Fibroblast of lung (primary cell): ENCODE measurements at regions not wholly inside any gene's neighbourhood (a gene's known extent, or its start where the extent isn't known, plus 50 kb on each side); places are given as distances from the start of the nearest gene placed in this dataset.
A peak's percentile ranks its signal among the peaks of the same experiment; 100 is the strongest.

Experiments
- DNase-seq, 2 donors: peaks; one replicate each; pipeline versions ENCODE4 v3.0.0 to v3.0.0-alpha.2; 2010; ENCODE audit warnings: low read depth in 2 of 2
- H2AFZ ChIP-seq: 2 replicates; pipeline ENCODE4 v1.5.1; 2012; ENCODE audit warnings: low read length, control low read depth, inconsistent platforms
- H3K27ac ChIP-seq: 2 replicates; pipeline ENCODE4 v1.5.1; 2011; ENCODE audit warnings: low read length, control low read depth; ENCODE audit not compliant: insufficient read depth
- H3K27me3 ChIP-seq: 2 replicates; pipeline ENCODE4 v1.5.1; 2011; ENCODE audit warnings: mild to moderate bottlenecking, low read length; ENCODE audit not compliant: control insufficient read depth, insufficient read depth
- H3K36me3 ChIP-seq: 2 replicates; pipeline ENCODE4 v1.5.1; 2011; ENCODE audit warnings: low read length; ENCODE audit not compliant: control insufficient read depth, insufficient read depth
- H3K4me1 ChIP-seq: 2 replicates; pipeline ENCODE4 v1.5.1; 2011; ENCODE audit warnings: low read length; ENCODE audit not compliant: control insufficient read depth, insufficient read depth; ENCODE audit errors: extremely low read depth
- H3K4me2 ChIP-seq: 2 replicates; pipeline ENCODE4 v1.5.1; 2011; ENCODE audit warnings: low read length, control low read depth; ENCODE audit not compliant: insufficient read depth; ENCODE audit errors: extremely low read depth
- H3K4me3 ChIP-seq, 4 experiments: fragments of 200-600 bp in 1 of 4; sonication (generic) in 1 of 4; replicated peaks in 1 of 4; 2 replicates each; pipeline ENCODE4 v1.5.1; 2011 to 2016; ENCODE audit warnings: low read length in 4 of 4, low read depth in 3 of 4, mild to moderate bottlenecking in 3 of 4, control low read depth in 2 of 4, inconsistent platforms in 1 of 4, mixed read lengths in 1 of 4; ENCODE audit not compliant: insufficient read depth in 1 of 4; ENCODE audit errors: control extremely low read depth in 1 of 4
- H3K79me2 ChIP-seq: 2 replicates; pipeline ENCODE4 v1.5.1; 2012; ENCODE audit warnings: mild to moderate bottlenecking, low read length, inconsistent platforms; ENCODE audit not compliant: control insufficient read depth, insufficient read depth
- H3K9ac ChIP-seq: 2 replicates; pipeline ENCODE4 v1.5.1; 2011; ENCODE audit warnings: mild to moderate bottlenecking, low read length, control low read depth; ENCODE audit not compliant: insufficient read depth
- H3K9me3 ChIP-seq: 2 replicates; pipeline ENCODE4 v1.5.1; 2012; ENCODE audit warnings: low read depth, low read length; ENCODE audit not compliant: control insufficient read depth, insufficient read depth
- H4K20me1 ChIP-seq: 2 replicates; pipeline ENCODE4 v1.5.1; 2011; ENCODE audit warnings: low read length; ENCODE audit not compliant: control insufficient read depth, insufficient read depth; ENCODE audit errors: extremely low read depth
- EZH2 ChIP-seq: IDR thresholded peaks from 2 replicates; pipeline ENCODE4 v1.5.1; 2012; ENCODE audit warnings: low read length, control low read depth, mild to moderate bottlenecking; ENCODE audit errors: missing control alignments
- TF ChIP-seq, protein P1 (sequence below), 2 donors: IDR thresholded peaks in 1 of 2; conservative IDR thresholded peaks in 1 of 2; 1 replicate in 1 of 2; 2 replicates in 1 of 2; pipeline ENCODE4 v1.5.1; 2011 to 2012; ENCODE audit warnings: low read length in 2 of 2, control low read depth in 1 of 2, inconsistent platforms in 1 of 2, low read depth in 1 of 2, mild to moderate bottlenecking in 1 of 2

- H4K20me1 ChIP-seq = no peaks in the 10 kb centered on the region
- no peak overlapping the region for H3K4me2 ChIP-seq
- H3K79me2 ChIP-seq = no peaks in the 10 kb centered on the region
- no peaks in the 10 kb centered on the region for H3K27me3 ChIP-seq
- no peak overlapping the region for H3K27ac ChIP-seq
- no peaks in the 10 kb centered on the region for H3K4me1 ChIP-seq
- no peaks in the 10 kb centered on the region for H3K36me3 ChIP-seq
- DNase-seq = no peak
- H3K9ac ChIP-seq = no peak overlapping the region
- no peak for TF ChIP-seq EZH2
- TF ChIP-seq, protein P1, sequence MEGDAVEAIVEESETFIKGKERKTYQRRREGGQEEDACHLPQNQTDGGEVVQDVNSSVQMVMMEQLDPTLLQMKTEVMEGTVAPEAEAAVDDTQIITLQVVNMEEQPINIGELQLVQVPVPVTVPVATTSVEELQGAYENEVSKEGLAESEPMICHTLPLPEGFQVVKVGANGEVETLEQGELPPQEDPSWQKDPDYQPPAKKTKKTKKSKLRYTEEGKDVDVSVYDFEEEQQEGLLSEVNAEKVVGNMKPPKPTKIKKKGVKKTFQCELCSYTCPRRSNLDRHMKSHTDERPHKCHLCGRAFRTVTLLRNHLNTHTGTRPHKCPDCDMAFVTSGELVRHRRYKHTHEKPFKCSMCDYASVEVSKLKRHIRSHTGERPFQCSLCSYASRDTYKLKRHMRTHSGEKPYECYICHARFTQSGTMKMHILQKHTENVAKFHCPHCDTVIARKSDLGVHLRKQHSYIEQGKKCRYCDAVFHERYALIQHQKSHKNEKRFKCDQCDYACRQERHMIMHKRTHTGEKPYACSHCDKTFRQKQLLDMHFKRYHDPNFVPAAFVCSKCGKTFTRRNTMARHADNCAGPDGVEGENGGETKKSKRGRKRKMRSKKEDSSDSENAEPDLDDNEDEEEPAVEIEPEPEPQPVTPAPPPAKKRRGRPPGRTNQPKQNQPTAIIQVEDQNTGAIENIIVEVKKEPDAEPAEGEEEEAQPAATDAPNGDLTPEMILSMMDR (conservative IDR thresholded peaks at IDR 0.05 in 1 of 2, IDR thresholded peaks at IDR 0.05 in 1 of 2; ENCODE audit: low read depth in 1 of 2, low read length in 2 of 2) = no peak
- no peak overlapping the region for H3K4me3 ChIP-seq
- no peak overlapping the region for H2AFZ ChIP-seq
- no peaks in the 10 kb centered on the region for H3K9me3 ChIP-seq
These were observed 243.2 kb downstream of the OGFRL1 start for GRCh38 chr6:71531841-71532240.

GRCh38 chr6:71533939-71534379 lies 245.3 kb downstream of the OGFRL1 start:
- no peak overlapping the region for H3K4me2 ChIP-seq
- H4K20me1 ChIP-seq = no peaks in the 10 kb centered on the region
- H3K9ac ChIP-seq = no peak overlapping the region
- TF ChIP-seq, protein P1 (conservative IDR thresholded peaks at IDR 0.05 in 1 of 2, IDR thresholded peaks at IDR 0.05 in 1 of 2; ENCODE audit: low read depth in 1 of 2, low read length in 2 of 2) = peak; percentile 25 to 61
- TF ChIP-seq EZH2 = no peak
- no peaks in the 10 kb centered on the region for H3K36me3 ChIP-seq
- no peak overlapping the region for H3K27ac ChIP-seq
- H3K79me2 ChIP-seq = no peaks in the 10 kb centered on the region
- no peak overlapping the region for H3K4me3 ChIP-seq
- H3K27me3 ChIP-seq = no peaks in the 10 kb centered on the region
- DNase-seq = peak; percentile 15 to 48
- H3K9me3 ChIP-seq = no peaks in the 10 kb centered on the region
- H2AFZ ChIP-seq = no peak overlapping the region
- H3K4me1 ChIP-seq = no peaks in the 10 kb centered on the region

DNA sequence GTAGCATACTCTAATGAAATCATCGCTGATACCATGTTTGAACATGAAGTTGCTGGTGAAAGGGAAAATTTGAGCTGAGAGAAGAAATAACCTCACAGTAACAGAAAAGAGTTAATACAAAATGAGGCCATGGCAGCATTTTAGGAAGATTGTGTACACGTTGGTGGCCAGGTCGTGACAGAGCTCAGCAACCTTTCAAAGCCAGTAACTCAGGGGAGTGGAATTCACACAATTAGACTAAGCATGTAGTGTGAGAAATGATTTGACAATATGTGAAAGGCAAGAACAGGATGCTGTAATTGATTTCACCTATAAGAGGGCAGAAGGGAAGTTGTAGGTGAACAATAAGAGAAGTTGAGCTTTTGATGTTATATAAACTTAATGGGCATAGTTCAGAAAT lies 246.3 kb downstream of the OGFRL1 start:
- H3K36me3 ChIP-seq = no peaks in the 10 kb centered on the region
- H3K27ac ChIP-seq = no peak overlapping the region
- H3K9ac ChIP-seq = no peak overlapping the region
- no peaks in the 10 kb centered on the region for H3K4me1 ChIP-seq
- H3K4me3 ChIP-seq = no peak overlapping the region
- no peak overlapping the region for H3K4me2 ChIP-seq
- TF ChIP-seq EZH2 = no peak
- TF ChIP-seq, protein P1 (conservative IDR thresholded peaks at IDR 0.05 in 1 of 2, IDR thresholded peaks at IDR 0.05 in 1 of 2; ENCODE audit: low read depth in 1 of 2, low read length in 2 of 2) = no peak
- H4K20me1 ChIP-seq = no peaks in the 10 kb centered on the region
- H2AFZ ChIP-seq = no peak overlapping the region
- no peak for DNase-seq
- no peaks in the 10 kb centered on the region for H3K27me3 ChIP-seq
- no peaks in the 10 kb centered on the region for H3K9me3 ChIP-seq
- no peaks in the 10 kb centered on the region for H3K79me2 ChIP-seq
